SH-SY5Y (cell line): ENCODE measurements at regions not wholly inside any gene's neighbourhood (a gene's known extent, or its start where the extent isn't known, plus 50 kb on each side); places are given as distances from the start of the nearest gene placed in this dataset.

ENCODE experiments used
- GATA2 ChIP-seq: IDR thresholded peaks from 2 replicates; pipeline ENCODE4 v1.6.1; 2011; ENCODE audit warnings: mild to moderate bottlenecking, low read depth, low read length
- GATA3 ChIP-seq: IDR thresholded peaks from 2 replicates; pipeline ENCODE4 v1.6.1; 2011; ENCODE audit warnings: low read depth, mild to moderate bottlenecking, low read length, moderate library complexity

DNA sequence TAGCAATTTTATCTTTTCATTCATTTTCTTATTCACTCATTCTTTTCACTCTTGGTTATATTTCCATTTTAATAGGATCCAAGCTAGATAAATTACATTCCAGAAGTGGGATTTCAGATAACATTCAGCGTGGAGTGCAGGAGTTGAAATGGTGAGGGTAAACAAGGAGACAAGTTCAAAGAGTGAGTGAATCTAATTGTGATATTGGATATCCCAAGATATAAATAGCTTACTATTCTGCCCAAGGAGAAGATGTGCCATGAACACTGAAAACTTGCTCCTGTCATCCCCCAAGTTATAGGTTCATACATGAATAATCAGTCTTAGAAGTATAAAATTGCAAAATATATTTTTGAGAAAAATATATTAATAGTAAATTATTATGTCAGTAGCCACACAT is 459.3 kb downstream of the CETN3 start:
- TF ChIP-seq GATA2 (no peak), GATA3 (no peak)
